GM11168 (cell line): ENCODE measurements at regions not wholly inside any gene's neighbourhood (a gene's known extent, or its start where the extent isn't known, plus 50 kb on each side); places are given as distances from the start of the nearest gene placed in this dataset.

Experiments used
- in situ Hi-C: fragments of 300-500 bp; cut with MboI; formaldehyde crosslinking; loops from one replicate; pipeline ENCODE4 v1.12.0; 2022; ENCODE audit warnings: low sequenced_read_pairs; ENCODE audit not compliant: unreplicated experiment

GRCh38 chr5:96058084-96058483, 96.4 kb upstream of the ELL2 start:
- in situ Hi-C loops, result no loop called here

GRCh38 chr5:96054311-96055030, 92.8 kb upstream of the ELL2 start:
- in situ Hi-C loops, result no loop called here

- in situ Hi-C loops, result no loop called here
These were observed 91.5 kb upstream of the ELL2 start for GRCh38 chr5:96053063-96053735.

- in situ Hi-C loops, result no loop called here
These were observed 90.7 kb upstream of the ELL2 start for GRCh38 chr5:96052374-96052773.

GRCh38 chr5:96051401-96051830, 89.8 kb upstream of the ELL2 start:
- in situ Hi-C loops, result no loop called here

- in situ Hi-C loops, result no loop called here
These were observed 88.7 kb upstream of the ELL2 start for GRCh38 chr5:96050273-96050880.

GRCh38 chr5:96049398-96050272, 88.0 kb upstream of the ELL2 start:
- in situ Hi-C loops, result no loop called here

GRCh38 chr5:96048763-96049162, 87.1 kb upstream of the ELL2 start:
- in situ Hi-C loops, result no loop called here

GRCh38 chr5:96045888-96046287, 84.2 kb upstream of the ELL2 start:
- in situ Hi-C loops, result no loop called here

GRCh38 chr5:96043446-96043845, 81.8 kb upstream of the ELL2 start:
- in situ Hi-C loops, result no loop called here

GRCh38 chr5:96037128-96037527, 75.5 kb upstream of the ELL2 start:
- in situ Hi-C loops, result no loop called here

- in situ Hi-C loops, result no loop called here
These were observed 74.7 kb upstream of the ELL2 start for GRCh38 chr5:96036301-96036700.

GRCh38 chr5:96035796-96036195, 74.1 kb upstream of the ELL2 start:
- in situ Hi-C loops, result no loop called here

GRCh38 chr5:96033116-96033515, 71.5 kb upstream of the ELL2 start:
- in situ Hi-C loops, result no loop called here

- in situ Hi-C loops, result no loop called here
These were observed 70.2 kb upstream of the ELL2 start for GRCh38 chr5:96031811-96032261.

GRCh38 chr5:96031180-96031579, 69.5 kb upstream of the ELL2 start:
- in situ Hi-C loops, result no loop called here

- in situ Hi-C loops, result no loop called here
These were observed 64.9 kb upstream of the ELL2 start for GRCh38 chr5:96026406-96027041.

- in situ Hi-C loops, result no loop called here
These were observed 63.2 kb upstream of the ELL2 start for GRCh38 chr5:96024683-96025475.

- in situ Hi-C loops, result no loop called here
These were observed 61.9 kb upstream of the ELL2 start for GRCh38 chr5:96023518-96023917.
